Stimulated activated CD4-positive, alpha-beta T cell treated with anti-CD3 and anti-CD28 coated beads, TNF-alpha, amount 100 ng/mL, for 1 hour (primary cell): ENCODE measurements at regions not wholly inside any gene's neighbourhood (a gene's known extent, or its start where the extent isn't known, plus 50 kb on each side); places are given as distances from the start of the nearest gene placed in this dataset.
"Not testable (repeated sequence)": the region's sequence is repeated elsewhere in the genome, so short reads cannot be mapped to it uniquely, and the experiment has no call there.

Source experiments
- DNase-seq, 3 donors: peaks; one replicate each; pipeline ENCODE4 v3.0.0-alpha.2; 2020; ENCODE audit warnings: low read depth in 3 of 3, low spot score in 1 of 3

GRCh38 chr22:47357493-47357892 is 595.0 kb downstream of the TBC1D22A start:
- no peak for DNase-seq

GRCh38 chr22:47357086-47357485 is 594.6 kb downstream of the TBC1D22A start:
- no peak for DNase-seq

- DNase-seq, result no peak
Observed at GRCh38 chr22:47356511-47357011, 594.1 kb downstream of the TBC1D22A start.

GRCh38 chr22:47355776-47356510 is 593.5 kb downstream of the TBC1D22A start:
- DNase-seq, result no peak

GRCh38 chr22:47355388-47355725 is 592.9 kb downstream of the TBC1D22A start:
- DNase-seq, result no peak

- DNase-seq, result no peak
Observed at GRCh38 chr22:47354668-47355387, 592.4 kb downstream of the TBC1D22A start.

GRCh38 chr22:47352920-47353700 is 590.7 kb downstream of the TBC1D22A start:
- DNase-seq, result no peak

GRCh38 chr22:47351836-47352579 is 589.6 kb downstream of the TBC1D22A start:
- DNase-seq, result no peak

- DNase-seq, result not testable (repeated sequence)
Observed at GRCh38 chr22:47346287-47346686, 583.8 kb downstream of the TBC1D22A start.

- DNase-seq, result no peak
Observed at GRCh38 chr22:47345025-47345424, 582.6 kb downstream of the TBC1D22A start.

GRCh38 chr22:47344414-47344813 is 582.0 kb downstream of the TBC1D22A start:
- no peak for DNase-seq

- no peak for DNase-seq
Observed at GRCh38 chr22:47343611-47344010, 581.2 kb downstream of the TBC1D22A start.

GRCh38 chr22:47342446-47342845 is 580.0 kb downstream of the TBC1D22A start:
- no peak for DNase-seq

- DNase-seq, result no peak
Observed at GRCh38 chr22:47341464-47341863, 579.0 kb downstream of the TBC1D22A start.

- DNase-seq, result no peak
Observed at GRCh38 chr22:47340851-47341436, 578.5 kb downstream of the TBC1D22A start.

- DNase-seq, result no peak
Observed at GRCh38 chr22:47337161-47337621, 574.7 kb downstream of the TBC1D22A start.

GRCh38 chr22:47335958-47336357 is 573.5 kb downstream of the TBC1D22A start:
- DNase-seq, result no peak

- DNase-seq, result no peak
Observed at GRCh38 chr22:47335460-47335859, 573.0 kb downstream of the TBC1D22A start.

GRCh38 chr22:47334601-47335000 is 572.2 kb downstream of the TBC1D22A start:
- DNase-seq, result no peak

GRCh38 chr22:47333625-47334024 is 571.2 kb downstream of the TBC1D22A start:
- no peak for DNase-seq
